H1 (cell line): ENCODE measurements at regions not wholly inside any gene's neighbourhood (a gene's known extent, or its start where the extent isn't known, plus 50 kb on each side); places are given as distances from the start of the nearest gene placed in this dataset.

Source experiments
- CTCF ChIA-PET: fragments of 300-600 bp; sonication (Branson Sonifier 250); formaldehyde crosslinking; loops from one replicate; lab custom pipeline; 2021; ENCODE audit not compliant: partially characterized antibody; lab: Charles Lee
- POLR2A ChIA-PET: fragments of 300-600 bp; sonication (Branson Sonifier 250); formaldehyde crosslinking; loops from one replicate; lab custom pipeline; 2021; ENCODE audit warnings: inconsistent platforms; ENCODE audit not compliant: partially characterized antibody; lab: Charles Lee
- DNase-seq, 2 experiments: peaks; one replicate each; pipeline versions ENCODE4 v3.0.0 to v3.0.0-alpha.2; 2010 to 2022; ENCODE audit warnings: low spot score in 2 of 2, low read depth in 1 of 2, mixed read lengths in 1 of 2
- FAIRE-seq: peaks from 2 replicates; lab custom pipeline; 2011; peaks lifted over from hg19 to GRCh38; lab: Jason Lieb, UNC
- H2AFZ ChIP-seq: 2 replicates; pipeline ENCODE4 v1.8.1; 2012; ENCODE audit warnings: low read length, inconsistent platforms
- H2AK5ac ChIP-seq: 2 replicates; pipeline ENCODE4 v1.6.1; 2013; ENCODE audit warnings: low read depth, low read length
- H2BK120ac ChIP-seq: replicated peaks from 2 replicates; pipeline ENCODE3; 2013; ENCODE audit warnings: low read depth, low read length, inconsistent platforms
- H2BK12ac ChIP-seq: 2 replicates; pipeline ENCODE4 v1.6.1; 2013; ENCODE audit warnings: low read depth, low read length
- H2BK15ac ChIP-seq: 2 replicates; pipeline ENCODE4 v1.6.1; 2013; ENCODE audit warnings: low read length
- H2BK20ac ChIP-seq: 2 replicates; pipeline ENCODE4 v1.6.1; 2013; ENCODE audit warnings: low read length
- H2BK5ac ChIP-seq: 2 replicates; pipeline ENCODE4 v1.6.1; 2013; ENCODE audit warnings: low read depth, low read length
- H3K14ac ChIP-seq: 2 replicates; pipeline ENCODE4 v1.6.1; 2013; ENCODE audit warnings: inconsistent platforms; ENCODE audit not compliant: insufficient read length
- H3K18ac ChIP-seq: 2 replicates; pipeline ENCODE4 v1.6.1; 2013; ENCODE audit warnings: low read length; ENCODE audit errors: extremely low read depth
- H3K23ac ChIP-seq: 2 replicates; pipeline ENCODE4 v1.6.1; 2013; ENCODE audit warnings: inconsistent platforms; ENCODE audit not compliant: insufficient read length
- H3K23me2 ChIP-seq: 2 replicates; pipeline ENCODE4 v1.6.1; 2013; ENCODE audit warnings: low read depth, low read length
- H3K27ac ChIP-seq: 2 replicates; pipeline ENCODE4 v1.6.1; 2011; ENCODE audit warnings: low read depth, low read length, inconsistent platforms
- H3K27me3 ChIP-seq, 4 experiments: replicated peaks in 1 of 4; 1 replicate in 1 of 4; 2 replicates in 3 of 4; pipeline versions ENCODE4 v1.6.1 to v1.8.1; 2011 to 2013; ENCODE audit warnings: low read length in 3 of 4, mild to moderate bottlenecking in 3 of 4, inconsistent platforms in 2 of 4, mixed read lengths in 2 of 4, moderate library complexity in 1 of 4; ENCODE audit not compliant: control insufficient read depth in 3 of 4, insufficient read depth in 3 of 4; ENCODE audit errors: extremely low read depth in 1 of 4
- H3K36me3 ChIP-seq, 4 experiments: 2 replicates each; pipeline versions ENCODE4 v1.6.1 to v1.8.1; 2011 to 2013; ENCODE audit warnings: mild to moderate bottlenecking in 4 of 4, low read length in 3 of 4, moderate library complexity in 2 of 4, control low read depth in 1 of 4, inconsistent platforms in 1 of 4; ENCODE audit not compliant: insufficient read depth in 4 of 4, control insufficient read depth in 2 of 4
- H3K4ac ChIP-seq: replicated peaks from 2 replicates; pipeline ENCODE3; 2013; ENCODE audit warnings: low read length, low read depth, mixed read lengths, inconsistent platforms; ENCODE audit not compliant: insufficient read length
- H3K4me1 ChIP-seq, 4 experiments: replicated peaks in 1 of 4; 1 replicate in 1 of 4; 2 replicates in 3 of 4; pipeline versions ENCODE4 v1.6.1 to v1.8.1; 2011 to 2013; ENCODE audit warnings: low read length in 3 of 4, inconsistent platforms in 2 of 4, mixed read lengths in 1 of 4; ENCODE audit not compliant: insufficient read depth in 4 of 4, control insufficient read depth in 3 of 4
- H3K4me2 ChIP-seq, 2 experiments: 2 replicates each; pipeline versions ENCODE4 v1.6.1 to v1.8.1; 2011 to 2013; ENCODE audit warnings: low read depth in 2 of 2, low read length in 2 of 2, control low read depth in 1 of 2, inconsistent platforms in 1 of 2, mild to moderate bottlenecking in 1 of 2; ENCODE audit not compliant: insufficient read depth in 1 of 2
- H3K4me3 ChIP-seq, 4 experiments: fragments of 200-600, 300-600 bp in 1 of 4; sonication (generic), shearing (Covaris generic), sonication (Bioruptor Twin) in 1 of 4; 2 replicates each; pipeline versions ENCODE4 v1.5.1 to v1.8.1; 2011 to 2016; ENCODE audit warnings: low read length in 4 of 4, low read depth in 3 of 4, control low read depth in 2 of 4, inconsistent platforms in 2 of 4, mild to moderate bottlenecking in 2 of 4, mixed read lengths in 1 of 4, moderate library complexity in 1 of 4; ENCODE audit not compliant: insufficient read depth in 2 of 4; ENCODE audit errors: extremely low read depth in 1 of 4
- H3K56ac ChIP-seq: replicated peaks from 2 replicates; pipeline ENCODE3; 2013; ENCODE audit warnings: low read depth, mild to moderate bottlenecking, mixed read lengths, low read length, inconsistent platforms; ENCODE audit not compliant: insufficient read length
- H3K79me1 ChIP-seq: 2 replicates; pipeline ENCODE4 v1.6.1; 2013; ENCODE audit warnings: low read depth, low read length, control low read depth
- H3K79me2 ChIP-seq, 2 experiments: 2 replicates each; pipeline versions ENCODE4 v1.6.1 to v1.8.1; 2012 to 2013; ENCODE audit warnings: low read length in 2 of 2, mild to moderate bottlenecking in 2 of 2, inconsistent platforms in 1 of 2; ENCODE audit not compliant: insufficient read depth in 2 of 2, control insufficient read depth in 1 of 2
- H3K9ac ChIP-seq, 4 experiments: replicated peaks in 1 of 4; 1 replicate in 1 of 4; 2 replicates in 3 of 4; pipeline versions ENCODE4 v1.6.1 to v1.8.1; 2011 to 2013; ENCODE audit warnings: low read depth in 3 of 4, low read length in 3 of 4, control low read depth in 2 of 4, mild to moderate bottlenecking in 2 of 4, moderate library complexity in 2 of 4, inconsistent platforms in 1 of 4; ENCODE audit errors: extremely low read depth in 1 of 4
- H3K9me3 ChIP-seq, 2 experiments: 2 replicates each; pipeline versions ENCODE4 v1.6.1 to v1.8.1; 2012 to 2013; ENCODE audit warnings: mild to moderate bottlenecking in 2 of 2, moderate library complexity in 2 of 2, control low read depth in 1 of 2, inconsistent platforms in 1 of 2, low read depth in 1 of 2, low read length in 1 of 2, mixed read lengths in 1 of 2; ENCODE audit not compliant: insufficient read depth in 2 of 2
- H4K20me1 ChIP-seq, 2 experiments: replicated peaks in 1 of 2; 2 replicates each; pipeline versions ENCODE3 to v1.8.1; 2011 to 2013; ENCODE audit warnings: inconsistent platforms in 2 of 2, low read length in 2 of 2, mild to moderate bottlenecking in 1 of 2; ENCODE audit not compliant: insufficient read depth in 2 of 2, control insufficient read depth in 1 of 2
- H4K5ac ChIP-seq: 2 replicates; pipeline ENCODE4 v1.6.1; 2013; ENCODE audit warnings: low read length, low read depth, mixed read lengths, inconsistent platforms; ENCODE audit not compliant: insufficient read length
- H4K8ac ChIP-seq: 2 replicates; pipeline ENCODE4 v1.8.0; 2013; ENCODE audit warnings: mild to moderate bottlenecking, moderate library complexity, low read length, inconsistent platforms; ENCODE audit not compliant: insufficient read depth; ENCODE audit errors: extremely low read depth
- H4K91ac ChIP-seq: replicated peaks from 2 replicates; pipeline ENCODE3; 2013; ENCODE audit warnings: low read length, mixed read lengths, inconsistent platforms; ENCODE audit not compliant: insufficient read length
- CREB1 ChIP-seq: IDR thresholded peaks from 2 replicates; pipeline ENCODE4 v1.6.1; 2012; ENCODE audit warnings: inconsistent platforms
- GTF2F1 ChIP-seq: IDR thresholded peaks from 2 replicates; pipeline ENCODE4 v1.6.1; 2012; ENCODE audit warnings: low read depth, low read length, improper control_type of control experiment, borderline replicate concordance
- HDAC6 ChIP-seq: IDR thresholded peaks from one replicate; pipeline ENCODE4 v1.7.1; 2012; ENCODE audit warnings: low read depth, mild to moderate bottlenecking, inconsistent platforms, low read length, moderate library complexity
- WGBS, 2 experiments: shearing (Covaris generic) in 1 of 2; methylation state at CpG; one replicate each; pipeline versions ENCODE4 v1.1.6 to v1.1.7; 2013 to 2015; ENCODE audit warnings: low lambda C conversion rate in 2 of 2, mixed read lengths in 2 of 2, inconsistent platforms in 1 of 2, low coverage in 1 of 2, missing lambda C conversion rate in 1 of 2; ENCODE audit not compliant: insufficient replicate concordance in 2 of 2, insufficient coverage in 1 of 2, insufficient read length in 1 of 2; ENCODE audit errors: extremely low coverage in 1 of 2, missing lambda C conversion rate in 1 of 2; 5-methylcytosine and 5-hydroxymethylcytosine counted together

DNA sequence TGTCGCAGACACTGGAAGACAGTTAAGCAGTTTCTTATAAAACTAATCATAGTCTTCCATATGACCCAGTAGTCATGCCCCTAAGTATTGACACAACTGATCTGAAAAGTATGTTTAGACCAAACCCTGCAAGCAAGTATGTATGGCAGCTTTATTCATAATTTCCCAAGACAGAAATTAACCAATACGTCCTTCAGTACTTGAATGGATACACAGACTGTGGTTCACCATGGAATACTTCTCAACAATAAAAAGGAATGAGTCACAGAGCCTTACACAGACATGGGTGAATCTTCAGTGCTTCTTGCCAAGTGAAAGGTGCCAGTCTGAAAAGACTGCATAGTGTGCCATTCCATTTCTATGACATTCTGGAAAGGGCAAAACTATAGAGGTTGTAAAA is 50.2 kb upstream of the AKR1E2 start:
- Histone ChIP-seq H3K23ac (no peak overlapping the region), H3K9ac (no peak overlapping the region), H2AFZ (no peak overlapping the region), H3K4me1 (no peaks in the 10 kb centered on the region), H4K8ac (no peak overlapping the region), H4K20me1 (no peaks in the 10 kb centered on the region), H3K4me3 (no peak overlapping the region), H3K79me1 (no peaks in the 10 kb centered on the region), H3K27ac (no peak overlapping the region), H2BK20ac (no peak overlapping the region), H2BK120ac (no peak overlapping the region), H3K56ac (no peak overlapping the region), H3K36me3 (no peaks in the 10 kb centered on the region), H2AK5ac (no peak overlapping the region), H3K4me2 (no peak overlapping the region), H4K5ac (no peak overlapping the region), H3K27me3 (no peaks in the 10 kb centered on the region), H3K18ac (no peak overlapping the region), H2BK12ac (no peak overlapping the region), H2BK5ac (no peak overlapping the region), H3K14ac (no peak overlapping the region), H4K91ac (no peak overlapping the region), H3K9me3 (no peaks in the 10 kb centered on the region; a peak in 1 of 4 replicates), H2BK15ac (no peak overlapping the region), H3K23me2 (no peaks in the 10 kb centered on the region), H3K4ac (no peak overlapping the region), H3K79me2 (no peaks in the 10 kb centered on the region)
- ChIA-PET POLR2A (no interaction called here), CTCF (interaction anchor here (1.3 kb wide), 1 partner anchor 10 kb away, joined by 3 read pairs; no protein-coding TSS in a partner anchor)
- FAIRE-seq (no peak), DNase-seq (no peak)
- WGBS, 2 experiments, result 77% methylated on average over 2 of the region's 2 CpGs; no CpG with 5 or more reads in 1 of the 2 experiments
- TF ChIP-seq CREB1 (no peak), HDAC6 (no peak), GTF2F1 (no peak)
